Neural progenitor cell (in vitro differentiated cells): ENCODE measurements at regions not wholly inside any gene's neighbourhood (a gene's known extent, or its start where the extent isn't known, plus 50 kb on each side); places are given as distances from the start of the nearest gene placed in this dataset.

Source experiments
- DNase-seq: peaks from one replicate; pipeline ENCODE4 v3.0.0-alpha.2; 2016; ENCODE audit warnings: low spot score
- H2AFZ ChIP-seq: fragments of 200-600 bp; sonication (generic); replicated peaks from 2 replicates; pipeline ENCODE4 v1.6.1; 2016; ENCODE audit warnings: antibody characterized with exemption
- H3F3A ChIP-seq: fragments of 200-600 bp; sonication (generic); 2 replicates; pipeline ENCODE4 v1.6.1; 2016; ENCODE audit warnings: antibody characterized with exemption, low read depth
- H3K27ac ChIP-seq: fragments of 200-600 bp; sonication (generic); 2 replicates; pipeline ENCODE4 v1.5.1; 2016; ENCODE audit warnings: mild to moderate bottlenecking
- H3K27me3 ChIP-seq: fragments of 200-600 bp; sonication (generic); 2 replicates; pipeline ENCODE4 v1.6.1; 2016; ENCODE audit warnings: mild to moderate bottlenecking, moderate library complexity
- H3K36me3 ChIP-seq: fragments of 200-600 bp; sonication (generic); 2 replicates; pipeline ENCODE4 v1.5.1; 2016
- H3K4me1 ChIP-seq: fragments of 200-600 bp; sonication (generic); 2 replicates; pipeline ENCODE4 v1.6.1; 2016; ENCODE audit warnings: mixed run types
- H3K4me2 ChIP-seq: fragments of 200-600 bp; sonication (generic); 2 replicates; pipeline ENCODE4 v1.6.1; 2016
- H3K4me3 ChIP-seq: fragments of 200-600 bp; sonication (generic); 2 replicates; pipeline ENCODE4 v1.5.1; 2016
- H3K79me2 ChIP-seq: fragments of 200-600 bp; sonication (generic); 2 replicates; pipeline ENCODE4 v1.6.1; 2016; ENCODE audit warnings: low read depth
- H3K9ac ChIP-seq: fragments of 200-600 bp; sonication (generic); 2 replicates; pipeline ENCODE4 v1.6.1; 2016
- H3K9me3 ChIP-seq: fragments of 200-600 bp; sonication (generic); 2 replicates; pipeline ENCODE4 v1.5.1; 2016; ENCODE audit warnings: low read depth
- H4K20me1 ChIP-seq: fragments of 200-600 bp; sonication (generic); 2 replicates; pipeline ENCODE4 v1.6.1; 2016; ENCODE audit warnings: low read depth
- H3K27ac Mint-ChIP-seq: 3 replicates; pipeline ENCODE4 v1.8.0; 2021; ENCODE audit warnings: mixed read lengths
- H3K27me3 Mint-ChIP-seq: 2 replicates; pipeline ENCODE4 v1.8.0; 2022; ENCODE audit warnings: low read depth, mild to moderate bottlenecking, inconsistent platforms, moderate library complexity, mixed read lengths; ENCODE audit not compliant: insufficient read depth
- H3K36me3 Mint-ChIP-seq: 3 replicates; pipeline ENCODE4 v1.8.0; 2021; ENCODE audit warnings: mixed read lengths
- H3K4me1 Mint-ChIP-seq: 3 replicates; pipeline ENCODE4 v1.8.0; 2021; ENCODE audit warnings: mixed read lengths
- H3K4me3 Mint-ChIP-seq: 3 replicates; pipeline ENCODE4 v1.8.0; 2021; ENCODE audit warnings: mild to moderate bottlenecking, moderate library complexity, mixed read lengths
- H3K9me3 Mint-ChIP-seq: 3 replicates; pipeline ENCODE4 v1.8.0; 2020; ENCODE audit warnings: mixed read lengths
- EZH2 ChIP-seq: fragments of 200-600 bp; sonication (generic); IDR thresholded peaks from 2 replicates; pipeline ENCODE4 v1.6.1; 2017; ENCODE audit warnings: antibody characterized with exemption, mild to moderate bottlenecking, moderate library complexity
- EZH2phosphoT487 ChIP-seq: fragments of 200-600 bp; sonication (generic); IDR thresholded peaks from 2 replicates; pipeline ENCODE4 v1.6.1; 2017; ENCODE audit warnings: antibody characterized with exemption
- TF ChIP-seq, protein P1 (sequence below): fragments of 200-600 bp; sonication (generic); IDR thresholded peaks from 2 replicates; pipeline ENCODE4 v1.5.1; 2017; ENCODE audit warnings: antibody characterized with exemption, mild to moderate bottlenecking

- Mint-ChIP-seq H3K27ac (no peak overlapping the region), H3K9me3 (no peaks in the 10 kb centered on the region)
These were observed 2127.1 kb upstream of the PCDH20 start for GRCh38 chr13:63542770-63543169.

GRCh38 chr13:63541336-63541735 lies 2125.7 kb upstream of the PCDH20 start:
- TF ChIP-seq, protein P1, sequence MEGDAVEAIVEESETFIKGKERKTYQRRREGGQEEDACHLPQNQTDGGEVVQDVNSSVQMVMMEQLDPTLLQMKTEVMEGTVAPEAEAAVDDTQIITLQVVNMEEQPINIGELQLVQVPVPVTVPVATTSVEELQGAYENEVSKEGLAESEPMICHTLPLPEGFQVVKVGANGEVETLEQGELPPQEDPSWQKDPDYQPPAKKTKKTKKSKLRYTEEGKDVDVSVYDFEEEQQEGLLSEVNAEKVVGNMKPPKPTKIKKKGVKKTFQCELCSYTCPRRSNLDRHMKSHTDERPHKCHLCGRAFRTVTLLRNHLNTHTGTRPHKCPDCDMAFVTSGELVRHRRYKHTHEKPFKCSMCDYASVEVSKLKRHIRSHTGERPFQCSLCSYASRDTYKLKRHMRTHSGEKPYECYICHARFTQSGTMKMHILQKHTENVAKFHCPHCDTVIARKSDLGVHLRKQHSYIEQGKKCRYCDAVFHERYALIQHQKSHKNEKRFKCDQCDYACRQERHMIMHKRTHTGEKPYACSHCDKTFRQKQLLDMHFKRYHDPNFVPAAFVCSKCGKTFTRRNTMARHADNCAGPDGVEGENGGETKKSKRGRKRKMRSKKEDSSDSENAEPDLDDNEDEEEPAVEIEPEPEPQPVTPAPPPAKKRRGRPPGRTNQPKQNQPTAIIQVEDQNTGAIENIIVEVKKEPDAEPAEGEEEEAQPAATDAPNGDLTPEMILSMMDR, result no peak
- TF ChIP-seq EZH2phosphoT487 (no peak), EZH2 (no peak)
- Mint-ChIP-seq H3K9me3 (no peaks in the 10 kb centered on the region), H3K4me3 (no peak overlapping the region), H3K27ac (no peak overlapping the region), H3K4me1 (peaks cover 8% of the 10 kb centered on the region), H3K36me3 (no peaks in the 10 kb centered on the region), H3K27me3 (no peaks in the 10 kb centered on the region)
- H3K9me3 ChIP-seq, result no peaks in the 10 kb centered on the region
- no peaks in the 10 kb centered on the region for H3K27me3 ChIP-seq
- no peak overlapping the region for H3K4me3 ChIP-seq
- no peaks in the 10 kb centered on the region for H4K20me1 ChIP-seq
- no peak overlapping the region for H3K9ac ChIP-seq
- H3K4me2 ChIP-seq, result no peak overlapping the region
- no peak overlapping the region for H3K27ac ChIP-seq
- H3K79me2 ChIP-seq, result no peaks in the 10 kb centered on the region
- H2AFZ ChIP-seq, result peak overlapping the region; percentile 24
- no peaks in the 10 kb centered on the region for H3K36me3 ChIP-seq
- H3F3A ChIP-seq, result no peaks in the 10 kb centered on the region
- no peaks in the 10 kb centered on the region for H3K4me1 ChIP-seq
- DNase-seq, result no peak

More at GRCh38 chr13:63542770-63543169, 2127.1 kb upstream of the PCDH20 start:
- no peaks in the 10 kb centered on the region for H3K9me3 ChIP-seq
- no peak overlapping the region for H3K4me3 ChIP-seq
- no peak for DNase-seq
- H3K4me1 ChIP-seq, result no peaks in the 10 kb centered on the region
- Mint-ChIP-seq H3K36me3 (no peaks in the 10 kb centered on the region), H3K27me3 (no peaks in the 10 kb centered on the region), H3K4me1 (peaks cover 8% of the 10 kb centered on the region), H3K4me3 (no peak overlapping the region)
- no peaks in the 10 kb centered on the region for H4K20me1 ChIP-seq
- H2AFZ ChIP-seq, result peak overlapping the region; percentile 4
- no peaks in the 10 kb centered on the region for H3F3A ChIP-seq
- no peaks in the 10 kb centered on the region for H3K27me3 ChIP-seq
- H3K27ac ChIP-seq, result no peak overlapping the region
- no peak overlapping the region for H3K4me2 ChIP-seq
- no peaks in the 10 kb centered on the region for H3K79me2 ChIP-seq
- TF ChIP-seq EZH2, result no peak
- TF ChIP-seq EZH2phosphoT487, result no peak
- TF ChIP-seq, protein P1, result no peak
- H3K9ac ChIP-seq, result no peak overlapping the region
- no peaks in the 10 kb centered on the region for H3K36me3 ChIP-seq

- Histone ChIP-seq H2AFZ (no peak overlapping the region), H3K27ac (no peak overlapping the region), H3K9ac (no peak overlapping the region), H3K27me3 (no peaks in the 10 kb centered on the region), H3K36me3 (no peaks in the 10 kb centered on the region), H3K79me2 (no peaks in the 10 kb centered on the region), H4K20me1 (no peaks in the 10 kb centered on the region), H3F3A (no peaks in the 10 kb centered on the region), H3K9me3 (no peaks in the 10 kb centered on the region), H3K4me1 (no peaks in the 10 kb centered on the region), H3K4me3 (no peak overlapping the region), H3K4me2 (no peak overlapping the region)
- H3K4me1 Mint-ChIP-seq, result peaks cover 8% of the 10 kb centered on the region
- no peak for DNase-seq
- no peak overlapping the region for H3K4me3 Mint-ChIP-seq
- no peak overlapping the region for H3K27ac Mint-ChIP-seq
- H3K9me3 Mint-ChIP-seq, result no peaks in the 10 kb centered on the region
- no peaks in the 10 kb centered on the region for H3K27me3 Mint-ChIP-seq
- H3K36me3 Mint-ChIP-seq, result no peaks in the 10 kb centered on the region
- TF ChIP-seq EZH2phosphoT487, result no peak
- no peak for TF ChIP-seq EZH2
- TF ChIP-seq, protein P1, result no peak
These were observed 2124.4 kb upstream of the PCDH20 start for GRCh38 chr13:63540061-63540460.

DNA sequence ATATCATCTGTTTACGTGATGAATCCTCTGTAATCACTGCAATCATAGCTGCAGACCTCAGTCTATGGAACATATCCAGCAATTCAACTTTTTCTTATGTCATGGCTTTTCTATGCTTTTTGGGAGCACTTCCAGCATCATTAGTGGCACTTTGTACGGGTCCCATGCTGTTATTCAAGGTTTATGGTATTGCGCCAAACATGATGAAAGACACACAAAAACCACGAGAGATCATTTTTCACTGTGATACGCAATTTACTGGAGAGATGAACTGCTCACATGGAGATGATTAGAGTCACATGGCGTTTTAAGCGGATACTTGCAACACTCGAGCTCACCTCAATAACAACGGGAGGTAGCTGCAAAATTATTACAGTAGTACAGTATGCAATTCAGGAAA lies 2101.7 kb upstream of the PCDH20 start:
- H3K4me1 Mint-ChIP-seq, result no peaks in the 10 kb centered on the region
- Histone ChIP-seq H3K4me1 (no peaks in the 10 kb centered on the region), H3K4me3 (no peak overlapping the region), H3K9me3 (no peaks in the 10 kb centered on the region), H3K9ac (no peak overlapping the region), H3K27ac (no peak overlapping the region), H3K27me3 (no peaks in the 10 kb centered on the region), H3K79me2 (no peaks in the 10 kb centered on the region), H3K4me2 (no peak overlapping the region), H4K20me1 (no peaks in the 10 kb centered on the region), H3K36me3 (no peaks in the 10 kb centered on the region), H3F3A (no peaks in the 10 kb centered on the region), H2AFZ (no peak overlapping the region)
- TF ChIP-seq, protein P1, result no peak
- TF ChIP-seq EZH2phosphoT487 (no peak), EZH2 (no peak)
- H3K4me3 Mint-ChIP-seq, result no peak overlapping the region
- no peak overlapping the region for H3K27ac Mint-ChIP-seq
- peaks cover 2% of the 10 kb centered on the region for H3K27me3 Mint-ChIP-seq
- H3K36me3 Mint-ChIP-seq, result no peaks in the 10 kb centered on the region
- no peaks in the 10 kb centered on the region for H3K9me3 Mint-ChIP-seq
- DNase-seq, result no peak
